Panc1 (cell line): ENCODE measurements at regions not wholly inside any gene's neighbourhood (a gene's known extent, or its start where the extent isn't known, plus 50 kb on each side); places are given as distances from the start of the nearest gene placed in this dataset.

ENCODE experiments used
- ATAC-seq: fragments of 200-7000 bp; cut with Tn5 transposase; 2 replicates; pipeline ENCODE4 v1.9.1; 2020; ENCODE audit warnings: mild to moderate bottlenecking, moderate library complexity
- BruUV-seq: library from RNA; stranded (reverse); fragments of 400-500 nt; replicated peaks from 2 replicates; lab custom pipeline; 2021; lab: Mats Ljungman, UMichigan
- CTCF ChIA-PET: fragments of 300-600 bp; sonication (Branson Sonifier 250); formaldehyde crosslinking; loops from one replicate; lab custom pipeline; 2022; ENCODE audit warnings: antibody characterized with exemption; lab: Charles Lee
- POLR2A ChIA-PET: fragments of 300-600 bp; sonication (Branson Sonifier 250); formaldehyde crosslinking; loops from one replicate; lab custom pipeline; 2022; ENCODE audit warnings: antibody characterized with exemption; lab: Charles Lee
- DNase-seq: peaks from one replicate; pipeline ENCODE4 v3.0.0-alpha.2; 2010; ENCODE audit warnings: low read depth, low spot score
- H3K27ac ChIP-seq: 2 replicates; pipeline ENCODE4 v1.5.1; 2011; ENCODE audit warnings: mild to moderate bottlenecking, low read length, inconsistent platforms
- H3K27me3 ChIP-seq: fragments of 200-500 bp; sonication (Bioruptor generic); 2 replicates; pipeline ENCODE4 v1.6.0; 2014; ENCODE audit warnings: low read length, inconsistent platforms; ENCODE audit not compliant: control insufficient read depth, insufficient read depth
- H3K36me3 ChIP-seq: fragments of 200-500 bp; sonication (Bioruptor generic); 2 replicates; pipeline ENCODE4 v1.5.1; 2014; ENCODE audit warnings: inconsistent platforms, mild to moderate bottlenecking, low read length, moderate library complexity; ENCODE audit not compliant: control insufficient read depth, insufficient read depth
- H3K4me1 ChIP-seq: 2 replicates; pipeline ENCODE4 v1.5.1; 2011; ENCODE audit warnings: inconsistent platforms, mild to moderate bottlenecking, low read length, moderate library complexity; ENCODE audit not compliant: control insufficient read depth, insufficient read depth
- H3K4me3 ChIP-seq, 2 experiments: 2 replicates each; pipeline ENCODE4 v1.5.1; 2011 to 2012; ENCODE audit warnings: low read depth in 2 of 2, low read length in 2 of 2, mild to moderate bottlenecking in 2 of 2, inconsistent platforms in 1 of 2, moderate library complexity in 1 of 2
- H3K9me3 ChIP-seq: fragments of 200-500 bp; sonication (Bioruptor generic); 2 replicates; pipeline ENCODE4 v1.5.1; 2014; ENCODE audit warnings: low read depth, mild to moderate bottlenecking, inconsistent platforms, low read length, moderate library complexity; ENCODE audit not compliant: control insufficient read depth, insufficient read depth
- POLR2AphosphoS5 ChIP-seq: IDR thresholded peaks from 2 replicates; pipeline ENCODE4 v1.6.1; 2012; ENCODE audit warnings: mild to moderate bottlenecking, low read depth, low read length, moderate library complexity
- SIN3A ChIP-seq: IDR thresholded peaks from 2 replicates; pipeline ENCODE4 v1.6.1; 2012; ENCODE audit warnings: low read depth, mild to moderate bottlenecking, low read length, moderate library complexity, borderline replicate concordance; ENCODE audit not compliant: insufficient read depth
- TCF7L2 ChIP-seq: IDR thresholded peaks from 2 replicates; pipeline ENCODE4 v1.6.1; 2011; ENCODE audit warnings: mild to moderate bottlenecking, low read depth, low read length, inconsistent platforms
- in situ Hi-C: cut with HindIII; loops from 2 replicates; pipeline ENCODE4 v1.10.0; 2016; ENCODE audit warnings: low sequenced_read_pairs, low pct_unique_long_range_greater_than_20kb
- intact Hi-C: fragments of 100-400 bp; cut with micrococcal nuclease; formaldehyde crosslinking; loops from one replicate; pipeline ENCODE4 v1.10.0; 2022; ENCODE audit not compliant: unreplicated experiment
- TF ChIP-seq, protein P1 (sequence below), 2 experiments: IDR thresholded peaks; 2 replicates each; pipeline ENCODE4 v1.6.1; 2011 to 2012; ENCODE audit warnings: low read depth in 2 of 2, control low read depth in 1 of 2, low read length in 1 of 2, mild to moderate bottlenecking in 1 of 2, moderate library complexity in 1 of 2; ENCODE audit not compliant: insufficient read depth in 1 of 2
- TF ChIP-seq, protein P2 (sequence below): fragments of 450-650 bp; IDR thresholded peaks from 2 replicates; pipeline ENCODE4 v1.5.1; 2017; ENCODE audit warnings: mild to moderate bottlenecking

GRCh38 chr2:128708106-128708816, 389.6 kb upstream of the HS6ST1 start:
- no peak for ATAC-seq
- in situ Hi-C loops: no loop called here
- no peaks in the 10 kb centered on the region for H3K27me3 ChIP-seq
- ChIA-PET CTCF (no interaction called here), POLR2A (no interaction called here)
- no peaks in the 10 kb centered on the region for H3K4me1 ChIP-seq
- TF ChIP-seq SIN3A (no peak), POLR2AphosphoS5 (no peak), TCF7L2 (no peak)
- TF ChIP-seq, protein P1, sequence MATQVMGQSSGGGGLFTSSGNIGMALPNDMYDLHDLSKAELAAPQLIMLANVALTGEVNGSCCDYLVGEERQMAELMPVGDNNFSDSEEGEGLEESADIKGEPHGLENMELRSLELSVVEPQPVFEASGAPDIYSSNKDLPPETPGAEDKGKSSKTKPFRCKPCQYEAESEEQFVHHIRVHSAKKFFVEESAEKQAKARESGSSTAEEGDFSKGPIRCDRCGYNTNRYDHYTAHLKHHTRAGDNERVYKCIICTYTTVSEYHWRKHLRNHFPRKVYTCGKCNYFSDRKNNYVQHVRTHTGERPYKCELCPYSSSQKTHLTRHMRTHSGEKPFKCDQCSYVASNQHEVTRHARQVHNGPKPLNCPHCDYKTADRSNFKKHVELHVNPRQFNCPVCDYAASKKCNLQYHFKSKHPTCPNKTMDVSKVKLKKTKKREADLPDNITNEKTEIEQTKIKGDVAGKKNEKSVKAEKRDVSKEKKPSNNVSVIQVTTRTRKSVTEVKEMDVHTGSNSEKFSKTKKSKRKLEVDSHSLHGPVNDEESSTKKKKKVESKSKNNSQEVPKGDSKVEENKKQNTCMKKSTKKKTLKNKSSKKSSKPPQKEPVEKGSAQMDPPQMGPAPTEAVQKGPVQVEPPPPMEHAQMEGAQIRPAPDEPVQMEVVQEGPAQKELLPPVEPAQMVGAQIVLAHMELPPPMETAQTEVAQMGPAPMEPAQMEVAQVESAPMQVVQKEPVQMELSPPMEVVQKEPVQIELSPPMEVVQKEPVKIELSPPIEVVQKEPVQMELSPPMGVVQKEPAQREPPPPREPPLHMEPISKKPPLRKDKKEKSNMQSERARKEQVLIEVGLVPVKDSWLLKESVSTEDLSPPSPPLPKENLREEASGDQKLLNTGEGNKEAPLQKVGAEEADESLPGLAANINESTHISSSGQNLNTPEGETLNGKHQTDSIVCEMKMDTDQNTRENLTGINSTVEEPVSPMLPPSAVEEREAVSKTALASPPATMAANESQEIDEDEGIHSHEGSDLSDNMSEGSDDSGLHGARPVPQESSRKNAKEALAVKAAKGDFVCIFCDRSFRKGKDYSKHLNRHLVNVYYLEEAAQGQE (IDR thresholded peaks at IDR 0.05; ENCODE audit: insufficient read depth in 1 of 2, low read depth in 2 of 2, low read length in 1 of 2): no peak
- TF ChIP-seq, protein P2, sequence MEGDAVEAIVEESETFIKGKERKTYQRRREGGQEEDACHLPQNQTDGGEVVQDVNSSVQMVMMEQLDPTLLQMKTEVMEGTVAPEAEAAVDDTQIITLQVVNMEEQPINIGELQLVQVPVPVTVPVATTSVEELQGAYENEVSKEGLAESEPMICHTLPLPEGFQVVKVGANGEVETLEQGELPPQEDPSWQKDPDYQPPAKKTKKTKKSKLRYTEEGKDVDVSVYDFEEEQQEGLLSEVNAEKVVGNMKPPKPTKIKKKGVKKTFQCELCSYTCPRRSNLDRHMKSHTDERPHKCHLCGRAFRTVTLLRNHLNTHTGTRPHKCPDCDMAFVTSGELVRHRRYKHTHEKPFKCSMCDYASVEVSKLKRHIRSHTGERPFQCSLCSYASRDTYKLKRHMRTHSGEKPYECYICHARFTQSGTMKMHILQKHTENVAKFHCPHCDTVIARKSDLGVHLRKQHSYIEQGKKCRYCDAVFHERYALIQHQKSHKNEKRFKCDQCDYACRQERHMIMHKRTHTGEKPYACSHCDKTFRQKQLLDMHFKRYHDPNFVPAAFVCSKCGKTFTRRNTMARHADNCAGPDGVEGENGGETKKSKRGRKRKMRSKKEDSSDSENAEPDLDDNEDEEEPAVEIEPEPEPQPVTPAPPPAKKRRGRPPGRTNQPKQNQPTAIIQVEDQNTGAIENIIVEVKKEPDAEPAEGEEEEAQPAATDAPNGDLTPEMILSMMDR: no peak
- no peak overlapping the region for H3K27ac ChIP-seq
- H3K4me3 ChIP-seq: no peak overlapping the region
- H3K36me3 ChIP-seq: no peaks in the 10 kb centered on the region
- intact Hi-C loops: no loop called here
- no peaks in the 10 kb centered on the region for H3K9me3 ChIP-seq
- no TSS peak for BruUV-seq
- DNase-seq: no peak

DNA sequence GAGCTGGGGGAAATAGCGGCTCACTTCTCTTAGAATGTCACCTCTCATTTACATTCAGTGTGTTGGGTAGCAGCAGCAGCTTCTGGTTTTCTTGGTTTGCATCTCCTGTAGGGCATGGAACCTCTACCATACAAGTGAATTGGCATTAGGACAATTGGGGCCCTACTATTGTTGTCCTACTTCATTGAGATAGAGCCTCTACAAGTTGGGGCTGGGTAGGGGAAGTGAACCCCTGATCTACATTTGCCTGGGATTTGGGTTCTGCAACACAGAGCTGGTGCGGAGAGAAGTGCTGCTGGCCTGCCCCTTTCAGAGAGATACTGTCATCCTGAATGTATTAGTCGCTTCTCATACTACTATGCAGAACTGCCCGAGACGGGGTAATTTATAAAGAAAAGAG, 391.6 kb upstream of the HS6ST1 start:
- DNase-seq (no peak), ATAC-seq (no peak)
- in situ Hi-C loops (no loop called here), intact Hi-C loops (no loop called here)
- no peaks in the 10 kb centered on the region for H3K4me1 ChIP-seq
- H3K36me3 ChIP-seq: no peaks in the 10 kb centered on the region
- TF ChIP-seq TCF7L2 (no peak), SIN3A (no peak), POLR2AphosphoS5 (no peak)
- TF ChIP-seq, protein P2: no peak
- TF ChIP-seq, protein P1 (IDR thresholded peaks at IDR 0.05; ENCODE audit: insufficient read depth in 1 of 2, low read depth in 2 of 2, low read length in 1 of 2): no peak
- no peak overlapping the region for H3K4me3 ChIP-seq
- no peaks in the 10 kb centered on the region for H3K9me3 ChIP-seq
- H3K27ac ChIP-seq: no peak overlapping the region
- H3K27me3 ChIP-seq: no peaks in the 10 kb centered on the region
- POLR2A ChIA-PET: no interaction called here
- no TSS peak for BruUV-seq
- CTCF ChIA-PET: no interaction called here
